Brain microvascular endothelial cell (primary cell): ENCODE measurements at regions not wholly inside any gene's neighbourhood (a gene's known extent, or its start where the extent isn't known, plus 50 kb on each side); places are given as distances from the start of the nearest gene placed in this dataset.

ENCODE experiments used
- DNase-seq: peaks from one replicate; pipeline ENCODE4 v3.0.0-alpha.2; 2020
- H3K27ac ChIP-seq: fragments of 250-450 bp; sonication (Bioruptor Pico); 2 replicates; pipeline ENCODE4 v1.5.1; 2020; ENCODE audit warnings: mild to moderate bottlenecking, moderate library complexity
- H3K27me3 ChIP-seq: fragments of 250-450 bp; sonication (Bioruptor Pico); replicated peaks from 2 replicates; pipeline ENCODE4 v1.5.1; 2020; ENCODE audit warnings: mild to moderate bottlenecking
- H3K36me3 ChIP-seq: fragments of 250-450 bp; sonication (Bioruptor Pico); replicated peaks from 2 replicates; pipeline ENCODE4 v1.5.1; 2020; ENCODE audit warnings: mild to moderate bottlenecking
- H3K4me3 ChIP-seq: 2 replicates; pipeline ENCODE4 v1.5.1; 2011; ENCODE audit warnings: low read depth, mild to moderate bottlenecking, control low read depth, low read length, moderate library complexity
- CTCF ChIP-seq: IDR thresholded peaks from 2 replicates; pipeline ENCODE4 v1.5.1; 2011; ENCODE audit warnings: low read depth, mild to moderate bottlenecking, moderate library complexity, low read length, control low read depth, inconsistent platforms; ENCODE audit errors: missing control alignments
- in situ Hi-C: cut with HindIII; loops from 2 replicates; pipeline ENCODE4 v1.10.0; 2017; ENCODE audit warnings: low sequenced_read_pairs, low pct_ligation_motif_present

GRCh38 chr14:39812532-39813320 is 380.5 kb upstream of the FBXO33 start:
- Histone ChIP-seq H3K4me3 (no peak overlapping the region), H3K27ac (no peak overlapping the region), H3K27me3 (no peaks in the 10 kb centered on the region), H3K36me3 (no peaks in the 10 kb centered on the region)
- no peak for DNase-seq
- in situ Hi-C loops = no loop called here
- no peak for TF ChIP-seq CTCF

- no peak for TF ChIP-seq CTCF
Measured at GRCh38 chr14:39807271-39807670, 375.0 kb upstream of the FBXO33 start.

GRCh38 chr14:39784461-39784860 is 352.2 kb upstream of the FBXO33 start:
- no peak for DNase-seq
- in situ Hi-C loops = no loop called here
- TF ChIP-seq CTCF = no peak
- Histone ChIP-seq H3K27me3 (no peaks in the 10 kb centered on the region), H3K36me3 (no peaks in the 10 kb centered on the region), H3K27ac (no peak overlapping the region), H3K4me3 (no peak overlapping the region)

More at GRCh38 chr14:39807271-39807670, 375.0 kb upstream of the FBXO33 start:
- Histone ChIP-seq H3K27ac (no peak overlapping the region), H3K27me3 (no peaks in the 10 kb centered on the region), H3K36me3 (no peaks in the 10 kb centered on the region), H3K4me3 (no peak overlapping the region)
- in situ Hi-C loops = no loop called here
- no peak for DNase-seq

GRCh38 chr14:39781466-39781865 is 349.2 kb upstream of the FBXO33 start:
- in situ Hi-C loops = no loop called here
- Histone ChIP-seq H3K27me3 (no peaks in the 10 kb centered on the region), H3K27ac (no peak overlapping the region), H3K36me3 (no peaks in the 10 kb centered on the region), H3K4me3 (no peak overlapping the region)
- no peak for DNase-seq
- TF ChIP-seq CTCF = no peak

- TF ChIP-seq CTCF = no peak
- H3K36me3 ChIP-seq = no peaks in the 10 kb centered on the region
- no peak for DNase-seq
- in situ Hi-C loops = no loop called here
- H3K27me3 ChIP-seq = no peaks in the 10 kb centered on the region
- no peak overlapping the region for H3K4me3 ChIP-seq
- H3K27ac ChIP-seq = no peak overlapping the region
Measured at GRCh38 chr14:39773387-39774126, 341.3 kb upstream of the FBXO33 start.
